AG09309 (cell line): ENCODE measurements at regions not wholly inside any gene's neighbourhood (a gene's known extent, or its start where the extent isn't known, plus 50 kb on each side); places are given as distances from the start of the nearest gene placed in this dataset.

Source experiments
- DNase-seq: peaks from one replicate; pipeline ENCODE4 v3.0.0-alpha.2; 2010; ENCODE audit warnings: low read depth
- H3K4me3 ChIP-seq: 2 replicates; pipeline ENCODE4 v1.5.1; 2011; ENCODE audit warnings: mild to moderate bottlenecking, low read depth, low read length, moderate library complexity; ENCODE audit not compliant: control insufficient read depth
- TF ChIP-seq, protein P1 (sequence below): IDR thresholded peaks from 2 replicates; pipeline ENCODE4 v1.5.1; 2011; ENCODE audit warnings: mild to moderate bottlenecking, low read depth, low read length, inconsistent platforms; ENCODE audit not compliant: insufficient read depth, control insufficient read depth; ENCODE audit errors: missing control alignments

DNA sequence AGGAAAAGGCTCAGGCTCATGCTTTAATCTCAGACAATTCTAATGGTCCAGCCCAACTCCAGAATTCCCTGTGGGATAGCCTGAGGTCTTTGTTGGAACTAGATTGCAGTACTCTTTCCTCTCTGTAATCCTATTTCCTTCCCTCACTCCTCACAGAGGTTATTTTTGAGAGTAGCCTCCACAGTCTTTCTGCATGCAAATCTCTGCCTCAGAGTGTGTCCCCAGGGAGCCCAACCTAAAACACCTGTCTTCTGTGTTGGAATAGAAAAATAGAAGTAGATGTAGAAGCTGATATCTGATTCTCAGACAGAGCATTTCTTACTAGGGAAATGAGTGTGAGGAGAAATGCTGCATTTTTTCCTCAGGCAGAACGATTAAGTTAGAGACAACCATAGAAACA is 915.5 kb upstream of the EPHA5 start:
- H3K4me3 ChIP-seq = no peak overlapping the region
- no peak for DNase-seq
- TF ChIP-seq, protein P1, sequence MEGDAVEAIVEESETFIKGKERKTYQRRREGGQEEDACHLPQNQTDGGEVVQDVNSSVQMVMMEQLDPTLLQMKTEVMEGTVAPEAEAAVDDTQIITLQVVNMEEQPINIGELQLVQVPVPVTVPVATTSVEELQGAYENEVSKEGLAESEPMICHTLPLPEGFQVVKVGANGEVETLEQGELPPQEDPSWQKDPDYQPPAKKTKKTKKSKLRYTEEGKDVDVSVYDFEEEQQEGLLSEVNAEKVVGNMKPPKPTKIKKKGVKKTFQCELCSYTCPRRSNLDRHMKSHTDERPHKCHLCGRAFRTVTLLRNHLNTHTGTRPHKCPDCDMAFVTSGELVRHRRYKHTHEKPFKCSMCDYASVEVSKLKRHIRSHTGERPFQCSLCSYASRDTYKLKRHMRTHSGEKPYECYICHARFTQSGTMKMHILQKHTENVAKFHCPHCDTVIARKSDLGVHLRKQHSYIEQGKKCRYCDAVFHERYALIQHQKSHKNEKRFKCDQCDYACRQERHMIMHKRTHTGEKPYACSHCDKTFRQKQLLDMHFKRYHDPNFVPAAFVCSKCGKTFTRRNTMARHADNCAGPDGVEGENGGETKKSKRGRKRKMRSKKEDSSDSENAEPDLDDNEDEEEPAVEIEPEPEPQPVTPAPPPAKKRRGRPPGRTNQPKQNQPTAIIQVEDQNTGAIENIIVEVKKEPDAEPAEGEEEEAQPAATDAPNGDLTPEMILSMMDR = no peak

DNA sequence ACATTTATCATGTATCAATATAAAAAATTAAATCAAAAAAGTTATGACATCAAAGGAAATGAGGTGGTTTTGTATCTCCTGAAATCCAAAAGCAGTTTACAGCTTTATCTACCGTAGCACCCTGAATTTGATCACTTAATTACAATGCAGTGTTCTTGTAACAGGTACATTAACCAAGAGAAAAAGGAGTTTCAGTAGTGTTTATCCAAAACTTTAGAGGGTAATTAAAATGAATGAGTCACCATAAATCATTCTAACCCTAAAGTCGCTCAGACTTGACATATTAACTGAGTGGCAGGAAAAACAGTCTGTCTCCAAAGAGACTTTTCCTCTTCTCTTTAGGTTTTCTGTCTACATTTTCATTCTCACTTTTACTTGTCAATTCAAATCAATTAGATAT is 907.6 kb upstream of the EPHA5 start:
- no peak overlapping the region for H3K4me3 ChIP-seq
- TF ChIP-seq, protein P1 = no peak
- DNase-seq = no peak

DNA sequence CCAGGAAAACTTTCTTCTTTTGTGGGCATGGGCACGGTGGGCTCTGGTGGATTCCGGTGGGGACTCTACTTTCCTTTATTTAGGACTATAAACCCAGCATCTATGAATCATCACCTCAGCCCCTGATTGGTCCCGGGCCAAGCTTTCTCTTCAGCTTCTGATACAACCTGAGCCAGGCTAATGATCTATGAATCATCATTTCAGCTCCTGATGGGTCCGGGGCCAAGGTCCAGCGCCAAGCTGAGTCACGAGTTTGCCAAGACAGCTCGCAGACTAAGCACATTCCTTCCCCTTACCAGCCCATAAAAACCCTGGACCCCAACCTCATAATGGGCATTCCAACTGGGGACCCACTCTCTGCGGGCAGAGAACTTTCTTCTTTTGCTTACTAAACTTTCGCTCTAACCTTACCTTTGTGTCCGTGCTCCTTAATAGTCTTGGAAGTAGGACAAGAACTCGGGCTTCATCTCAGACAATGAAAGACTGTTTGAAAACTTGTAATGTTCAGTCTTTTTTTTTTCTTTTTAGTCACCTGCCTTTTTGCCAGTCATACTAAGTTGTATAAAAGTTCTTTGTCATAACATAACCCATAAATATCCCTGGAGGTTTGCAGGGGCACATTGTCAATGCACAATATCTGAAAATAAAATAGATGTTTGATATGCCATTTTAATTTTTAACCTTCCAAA is 904.9 kb upstream of the EPHA5 start:
- DNase-seq = no peak
- H3K4me3 ChIP-seq = no peak overlapping the region
- TF ChIP-seq, protein P1 = no peak

DNA sequence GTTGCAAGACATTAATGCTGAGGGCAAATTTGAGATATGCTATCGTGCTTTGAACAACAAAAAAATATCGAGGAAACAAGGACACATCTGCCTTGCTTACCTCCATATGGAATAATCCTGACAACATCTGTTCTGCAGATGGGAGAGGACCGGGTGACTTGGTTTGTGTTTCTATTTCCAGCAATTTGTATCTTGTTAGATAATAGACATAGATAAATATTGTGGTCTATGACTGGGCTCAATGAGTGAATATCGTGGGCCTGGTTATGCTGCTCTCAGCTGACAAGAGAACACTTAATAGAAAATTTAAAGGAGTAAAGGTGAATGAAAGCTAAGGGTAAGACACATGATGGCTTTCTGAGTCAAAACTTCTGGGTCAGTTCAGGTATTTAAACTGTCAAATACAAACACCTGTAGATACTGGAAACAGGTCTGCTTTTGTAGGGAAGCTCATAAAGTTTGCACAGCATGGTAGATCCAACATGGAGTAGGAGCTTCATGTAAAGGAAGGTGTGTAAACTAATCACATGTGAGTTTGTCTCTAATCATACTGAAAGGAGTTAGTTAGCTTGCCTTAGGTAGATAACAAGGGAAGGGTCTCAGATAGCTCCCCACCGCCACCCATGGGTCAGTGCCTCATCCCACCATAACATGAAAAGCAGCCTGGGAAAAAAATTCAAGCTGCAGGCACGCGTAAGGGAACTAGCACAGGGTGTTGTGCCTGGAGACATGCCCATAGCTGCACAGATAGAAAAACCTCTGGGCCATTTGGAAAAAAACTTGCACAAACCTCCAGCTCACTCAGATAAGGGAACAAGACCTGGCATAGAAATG is 904.1 kb upstream of the EPHA5 start:
- TF ChIP-seq, protein P1 = no peak
- no peak overlapping the region for H3K4me3 ChIP-seq
- DNase-seq = peak; percentile 66

DNA sequence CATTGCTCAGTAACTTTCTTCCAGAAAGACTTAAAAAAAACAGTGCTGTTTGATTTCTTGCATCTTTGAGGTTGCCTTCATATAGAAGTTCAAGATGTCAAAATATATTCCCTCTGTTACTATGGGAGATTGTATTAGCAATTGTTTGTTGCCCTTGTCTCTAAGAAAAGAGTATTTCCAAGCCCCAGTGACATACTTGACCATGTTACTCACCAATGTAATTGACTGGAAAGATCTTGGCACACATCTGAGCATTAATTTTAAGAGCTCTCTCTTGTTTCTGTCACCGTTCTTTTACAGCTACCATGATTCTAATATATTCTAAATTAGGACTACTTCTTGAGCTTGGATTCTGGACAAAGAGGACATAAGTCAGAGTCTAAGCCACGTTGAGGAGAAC is 902.7 kb upstream of the EPHA5 start:
- TF ChIP-seq, protein P1 = no peak
- peak; percentile 77 for DNase-seq
- H3K4me3 ChIP-seq = no peak overlapping the region

DNA sequence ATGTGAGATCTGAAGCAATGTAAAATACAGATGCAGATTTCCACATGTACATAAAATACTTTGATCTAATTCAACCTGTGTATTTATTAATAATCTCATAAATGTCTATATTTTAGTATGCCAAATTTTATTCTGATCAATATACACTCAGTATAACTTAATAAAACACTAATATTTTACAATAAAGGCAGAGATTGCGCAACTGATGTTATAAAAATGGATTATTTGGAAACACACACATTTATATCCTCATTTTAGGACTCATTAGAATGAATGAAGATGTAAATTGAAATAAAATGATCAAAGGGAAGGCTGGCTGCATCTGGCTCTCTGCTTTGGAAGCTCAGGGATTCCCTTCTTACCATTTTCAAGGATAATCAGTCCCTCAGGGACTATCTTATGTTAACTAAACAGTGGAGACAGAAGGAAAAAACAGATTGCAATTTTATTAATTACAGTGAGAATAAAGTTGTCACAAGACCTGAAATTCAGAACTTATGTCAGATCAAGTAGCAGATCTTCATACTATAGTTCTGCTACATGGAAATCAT is 900.9 kb upstream of the EPHA5 start:
- DNase-seq = no peak
- TF ChIP-seq, protein P1 = no peak

More for the DNA sequence above, 900.9 kb upstream of the EPHA5 start:
- no peak overlapping the region for H3K4me3 ChIP-seq
